ENCODE measurements at regions not wholly inside any gene's neighbourhood (a gene's known extent, or its start where the extent isn't known, plus 50 kb on each side); places are given as distances from the start of the nearest gene placed in this dataset.

DNA sequence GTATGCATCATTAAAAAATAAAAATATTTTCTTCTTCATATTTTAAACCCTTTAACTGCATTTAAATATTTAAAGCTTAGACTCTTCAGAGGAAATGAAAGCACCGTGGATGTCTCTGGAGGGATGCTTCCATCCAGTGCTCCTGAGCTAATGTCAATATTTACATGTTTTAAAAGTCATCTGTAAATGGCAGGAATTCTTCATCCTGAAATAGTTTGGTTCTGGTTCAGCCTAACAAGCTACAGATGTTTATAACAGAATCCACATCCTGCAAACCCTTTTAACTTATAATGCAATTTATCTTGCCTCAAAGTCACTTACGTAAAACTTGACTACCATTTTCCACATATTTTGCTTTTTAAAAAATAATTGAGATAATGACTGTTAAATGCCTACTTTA is 1207.3 kb downstream of the SLC16A7 start:
- no peak for DNase-seq
- no peak overlapping the region for H3K27ac Mint-ChIP-seq (ENCODE audit: unreplicated experiment)
- no peaks in the 10 kb centered on the region for H3K4me1 Mint-ChIP-seq (ENCODE audit: low read depth, unreplicated experiment)
- CTCF ChIA-PET: interaction anchor here (0.6 kb wide), 1 partner anchor 280 kb away, joined by 4 read pairs; no protein-coding TSS in a partner anchor
- H3K4me3 Mint-ChIP-seq (ENCODE audit: low read depth, unreplicated experiment): no peak overlapping the region
- TF ChIP-seq, protein P1, sequence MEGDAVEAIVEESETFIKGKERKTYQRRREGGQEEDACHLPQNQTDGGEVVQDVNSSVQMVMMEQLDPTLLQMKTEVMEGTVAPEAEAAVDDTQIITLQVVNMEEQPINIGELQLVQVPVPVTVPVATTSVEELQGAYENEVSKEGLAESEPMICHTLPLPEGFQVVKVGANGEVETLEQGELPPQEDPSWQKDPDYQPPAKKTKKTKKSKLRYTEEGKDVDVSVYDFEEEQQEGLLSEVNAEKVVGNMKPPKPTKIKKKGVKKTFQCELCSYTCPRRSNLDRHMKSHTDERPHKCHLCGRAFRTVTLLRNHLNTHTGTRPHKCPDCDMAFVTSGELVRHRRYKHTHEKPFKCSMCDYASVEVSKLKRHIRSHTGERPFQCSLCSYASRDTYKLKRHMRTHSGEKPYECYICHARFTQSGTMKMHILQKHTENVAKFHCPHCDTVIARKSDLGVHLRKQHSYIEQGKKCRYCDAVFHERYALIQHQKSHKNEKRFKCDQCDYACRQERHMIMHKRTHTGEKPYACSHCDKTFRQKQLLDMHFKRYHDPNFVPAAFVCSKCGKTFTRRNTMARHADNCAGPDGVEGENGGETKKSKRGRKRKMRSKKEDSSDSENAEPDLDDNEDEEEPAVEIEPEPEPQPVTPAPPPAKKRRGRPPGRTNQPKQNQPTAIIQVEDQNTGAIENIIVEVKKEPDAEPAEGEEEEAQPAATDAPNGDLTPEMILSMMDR (IDR thresholded peaks at IDR 0.05; ENCODE audit: unreplicated experiment): no peak
- H3K36me3 Mint-ChIP-seq (ENCODE audit: insufficient read depth, unreplicated experiment): no peaks in the 10 kb centered on the region
- H3K27me3 Mint-ChIP-seq (ENCODE audit: unreplicated experiment): no peaks in the 10 kb centered on the region
- no TSS peak for BruUV-seq (replicated peaks)
- H3K9me3 Mint-ChIP-seq (ENCODE audit: low read depth, unreplicated experiment): no peaks in the 10 kb centered on the region
- intact Hi-C loops (cut with micrococcal nuclease; ENCODE audit: unreplicated experiment): no loop called here

DNA sequence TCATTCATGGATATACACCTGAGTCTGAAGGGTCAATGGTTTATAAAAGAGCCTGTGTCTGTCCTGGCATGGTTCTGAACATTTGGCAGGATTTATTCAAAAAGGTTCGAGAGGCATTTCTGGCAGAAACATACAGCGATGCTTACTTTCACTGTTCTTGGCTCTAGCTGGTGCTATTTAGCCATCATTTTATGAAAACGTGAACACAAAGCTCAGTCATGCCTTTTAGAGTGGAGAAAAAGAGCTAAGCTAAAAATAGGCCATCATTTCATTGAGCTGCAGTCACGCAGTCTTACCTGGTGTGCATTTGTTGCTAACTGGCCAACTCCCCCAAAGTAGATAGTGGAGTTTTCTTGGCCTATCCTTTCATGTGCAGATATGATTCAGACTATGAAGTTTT is 1209.5 kb downstream of the SLC16A7 start:
- no peak overlapping the region for H3K27ac Mint-ChIP-seq (ENCODE audit: unreplicated experiment)
- no peaks in the 10 kb centered on the region for H3K27me3 Mint-ChIP-seq (ENCODE audit: unreplicated experiment)
- no TSS peak for BruUV-seq (replicated peaks)
- no peak overlapping the region for H3K4me3 Mint-ChIP-seq (ENCODE audit: low read depth, unreplicated experiment)
- TF ChIP-seq, protein P1 (IDR thresholded peaks at IDR 0.05; ENCODE audit: unreplicated experiment): no peak
- no peaks in the 10 kb centered on the region for H3K36me3 Mint-ChIP-seq (ENCODE audit: insufficient read depth, unreplicated experiment)
- H3K4me1 Mint-ChIP-seq (ENCODE audit: low read depth, unreplicated experiment): no peaks in the 10 kb centered on the region
- no peaks in the 10 kb centered on the region for H3K9me3 Mint-ChIP-seq (ENCODE audit: low read depth, unreplicated experiment)
- no peak for DNase-seq
- intact Hi-C loops (cut with micrococcal nuclease; ENCODE audit: unreplicated experiment): no loop called here
- CTCF ChIA-PET: interaction anchor here (0.6 kb wide), 1 partner anchor 19 kb away, joined by 3 read pairs; no protein-coding TSS in a partner anchor

DNA sequence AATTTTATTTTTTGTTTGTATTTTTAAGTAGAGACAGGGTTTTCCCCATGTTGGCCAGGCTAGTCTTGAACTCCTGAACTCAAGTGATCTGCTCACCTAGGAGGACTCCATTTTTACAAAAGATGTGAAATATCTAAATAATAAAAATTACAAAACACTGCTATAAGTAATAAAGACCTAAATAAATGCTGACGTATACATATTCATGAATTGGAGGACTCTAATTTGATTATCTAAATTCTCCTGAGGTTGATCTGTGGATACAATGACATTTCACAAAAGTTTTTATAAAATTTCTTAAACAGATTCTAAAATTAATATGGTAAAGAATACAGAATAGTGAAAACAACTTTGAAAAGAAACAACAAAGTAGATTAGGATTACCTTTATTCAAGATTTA is 1224.0 kb downstream of the SLC16A7 start:
- TF ChIP-seq, protein P1 (IDR thresholded peaks at IDR 0.05; ENCODE audit: unreplicated experiment): no peak
- Mint-ChIP-seq H3K27ac (ENCODE audit: unreplicated experiment) (no peak overlapping the region), H3K4me1 (ENCODE audit: low read depth, unreplicated experiment) (no peaks in the 10 kb centered on the region), H3K9me3 (ENCODE audit: low read depth, unreplicated experiment) (peaks cover 8% of the 10 kb centered on the region), H3K27me3 (ENCODE audit: unreplicated experiment) (no peaks in the 10 kb centered on the region), H3K4me3 (ENCODE audit: low read depth, unreplicated experiment) (no peak overlapping the region), H3K36me3 (ENCODE audit: insufficient read depth, unreplicated experiment) (no peaks in the 10 kb centered on the region)
- CTCF ChIA-PET: no interaction called here
- no peak for DNase-seq
- intact Hi-C loops (cut with micrococcal nuclease; ENCODE audit: unreplicated experiment): no loop called here
- no TSS peak for BruUV-seq (replicated peaks)

DNA sequence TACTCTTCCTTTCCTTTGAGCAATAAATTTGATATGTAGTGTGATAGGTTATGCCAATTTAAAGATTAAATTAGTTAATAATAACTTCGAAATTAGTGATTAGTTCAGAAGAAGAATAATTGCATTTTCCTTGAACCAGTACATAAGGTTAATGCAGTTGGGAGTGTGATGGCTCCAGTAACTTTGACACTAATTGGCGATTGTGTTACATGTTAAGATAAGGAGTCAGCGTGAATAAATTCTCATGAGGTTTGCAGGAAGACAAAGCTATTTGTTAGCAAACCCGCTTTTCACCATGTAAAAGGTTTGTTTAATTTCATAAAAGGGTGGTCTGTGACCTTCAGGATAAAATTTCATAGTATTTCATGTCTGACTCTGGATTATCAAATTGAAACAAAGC is 1226.8 kb downstream of the SLC16A7 start:
- CTCF ChIA-PET: no interaction called here
- no peak for DNase-seq
- H3K9me3 Mint-ChIP-seq (ENCODE audit: low read depth, unreplicated experiment): peaks cover 2% of the 10 kb centered on the region
- H3K4me3 Mint-ChIP-seq (ENCODE audit: low read depth, unreplicated experiment): no peak overlapping the region
- no TSS peak for BruUV-seq (replicated peaks)
- H3K36me3 Mint-ChIP-seq (ENCODE audit: insufficient read depth, unreplicated experiment): no peaks in the 10 kb centered on the region
- TF ChIP-seq, protein P1 (IDR thresholded peaks at IDR 0.05; ENCODE audit: unreplicated experiment): no peak
- H3K27me3 Mint-ChIP-seq (ENCODE audit: unreplicated experiment): no peaks in the 10 kb centered on the region
- no peaks in the 10 kb centered on the region for H3K4me1 Mint-ChIP-seq (ENCODE audit: low read depth, unreplicated experiment)
- intact Hi-C loops (cut with micrococcal nuclease; ENCODE audit: unreplicated experiment): no loop called here
- H3K27ac Mint-ChIP-seq (ENCODE audit: unreplicated experiment): no peak overlapping the region

Data from Calu3 (cell line).